Embryonic facial prominence (tissue), 1 donor: ENCODE measurements at regions not wholly inside any gene's neighbourhood (a gene's known extent, or its start where the extent isn't known, plus 50 kb on each side); places are given as distances from the start of the nearest gene placed in this dataset.
"Not testable (repeated sequence)": the region's sequence is repeated elsewhere in the genome, so short reads cannot be mapped to it uniquely, and the experiment has no call there.

Source experiments
- DNase-seq: peaks from one replicate; pipeline ENCODE4 v3.0.0-alpha.2; 2016; ENCODE audit errors: extremely low spot score

- not testable (repeated sequence) for DNase-seq
Observed at GRCh38 chr16:46387720-46388119, 233.5 kb downstream of the SHCBP1 start.

- DNase-seq: not testable (repeated sequence)
Observed at GRCh38 chr16:46386805-46387620, 234.2 kb downstream of the SHCBP1 start.

GRCh38 chr16:46386110-46386771 is 234.9 kb downstream of the SHCBP1 start:
- DNase-seq: not testable (repeated sequence)

DNA sequence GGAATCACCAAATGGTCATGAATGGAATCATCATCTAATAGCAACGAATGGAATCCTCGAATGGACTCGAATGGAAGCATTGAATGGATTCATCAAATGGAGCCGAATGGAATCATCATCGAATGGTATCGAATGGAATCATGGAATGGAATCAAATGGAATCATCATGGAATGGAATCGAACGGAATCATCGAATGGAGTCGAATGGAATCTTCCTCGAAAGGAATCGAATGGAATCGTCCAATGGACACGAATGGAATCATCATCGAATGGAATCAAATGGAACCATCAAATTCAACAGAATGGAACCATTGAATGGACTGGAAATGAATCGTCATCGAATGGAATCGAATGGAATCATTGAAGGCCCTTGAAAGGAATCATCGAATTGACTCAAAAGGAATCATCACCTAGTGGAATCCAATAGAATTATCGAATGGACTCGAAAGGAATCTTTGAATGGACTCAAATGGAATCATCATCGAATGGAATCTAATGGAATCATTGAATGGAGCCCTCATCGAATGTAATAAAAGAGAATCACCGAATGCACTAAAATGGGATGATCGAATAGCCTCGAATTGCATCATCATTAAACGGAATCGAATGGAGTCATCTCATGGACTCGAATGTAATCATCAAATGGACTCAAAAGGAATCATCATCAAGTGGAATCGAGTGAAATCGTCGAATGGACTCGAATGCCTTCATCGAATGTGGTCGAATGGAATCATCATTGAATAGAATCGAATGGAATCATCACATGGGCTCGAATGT is 236.7 kb downstream of the SHCBP1 start:
- DNase-seq: peak; percentile 8

DNA sequence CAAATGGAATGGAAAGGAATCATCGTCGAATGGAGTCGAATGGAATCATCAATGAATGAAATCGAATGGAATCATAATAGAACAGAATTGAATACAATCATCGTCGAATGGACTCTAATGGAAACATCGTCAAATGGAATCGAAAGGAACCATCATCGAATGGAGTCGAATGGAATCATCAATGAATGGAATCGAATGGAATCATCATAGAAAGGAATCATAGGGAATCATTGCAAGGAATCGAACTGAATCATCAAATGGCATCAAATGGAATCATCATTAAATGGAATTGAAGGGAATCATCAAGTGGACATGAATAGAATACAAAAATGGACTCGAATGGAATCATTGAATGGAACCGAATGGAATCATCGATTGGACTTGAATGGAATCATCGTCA is 237.6 kb downstream of the SHCBP1 start:
- not testable (repeated sequence) for DNase-seq

DNA sequence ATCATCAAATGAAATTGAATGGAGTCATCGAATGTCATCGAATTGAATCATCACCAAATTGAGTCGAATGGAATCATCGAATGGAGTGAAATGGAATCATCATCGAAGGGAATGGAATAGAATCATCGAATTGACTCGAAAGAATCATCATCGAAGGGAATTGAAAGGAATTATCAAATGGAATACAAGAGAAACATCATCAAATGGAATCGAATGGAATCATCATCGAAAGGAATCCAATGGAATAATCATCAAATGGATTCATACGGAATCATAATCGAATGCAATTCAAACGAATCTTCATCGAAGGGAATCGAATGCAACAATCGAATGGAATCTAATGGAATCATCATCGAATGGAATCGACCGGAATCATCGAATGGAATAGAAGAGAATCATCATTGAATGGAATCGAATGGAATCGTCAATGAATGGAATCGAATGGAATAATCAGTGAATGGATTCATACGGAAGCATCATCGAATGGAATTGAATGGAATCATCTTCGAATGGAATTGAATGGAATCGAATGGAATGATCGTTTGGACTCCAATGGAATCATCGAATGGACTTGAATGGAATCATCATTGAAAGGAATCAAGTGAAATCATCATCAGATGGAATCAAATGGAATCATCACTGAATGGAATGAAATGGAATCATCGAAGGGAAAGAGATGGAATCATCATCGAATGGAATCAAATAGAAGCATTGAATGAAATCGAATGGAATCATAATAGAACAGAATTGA is 238.2 kb downstream of the SHCBP1 start:
- not testable (repeated sequence) for DNase-seq

DNA sequence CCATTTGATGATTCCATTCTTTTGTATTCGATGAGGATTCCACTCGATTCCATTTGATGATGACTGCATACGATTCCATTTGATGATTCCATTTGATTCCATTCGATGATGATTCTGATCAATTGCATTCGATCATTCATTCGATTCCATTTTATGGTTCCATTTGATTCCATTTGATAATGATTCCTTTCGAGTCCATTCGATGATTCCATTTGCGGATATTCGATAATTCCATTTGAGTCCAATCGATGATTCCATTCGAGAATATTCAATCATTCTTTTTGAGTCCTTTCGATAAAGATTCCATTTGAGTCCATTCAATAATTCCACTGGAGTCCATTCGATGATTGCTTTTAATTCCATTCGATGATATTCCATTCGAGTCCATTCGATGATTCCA is 239.1 kb downstream of the SHCBP1 start:
- not testable (repeated sequence) for DNase-seq

GRCh38 chr16:46381344-46381743 is 239.8 kb downstream of the SHCBP1 start:
- DNase-seq: not testable (repeated sequence)
